GM20000 (cell line): ENCODE measurements at regions not wholly inside any gene's neighbourhood (a gene's known extent, or its start where the extent isn't known, plus 50 kb on each side); places are given as distances from the start of the nearest gene placed in this dataset.

Experiments
- DNase-seq: peaks from one replicate; pipeline ENCODE4 v3.0.0; 2012; ENCODE audit warnings: low spot score
- TF ChIP-seq, protein P1 (sequence below): IDR thresholded peaks from 2 replicates; pipeline ENCODE4 v1.5.1; 2012; ENCODE audit warnings: mild to moderate bottlenecking, control low read depth; ENCODE audit errors: extremely low read depth, missing control alignments

DNA sequence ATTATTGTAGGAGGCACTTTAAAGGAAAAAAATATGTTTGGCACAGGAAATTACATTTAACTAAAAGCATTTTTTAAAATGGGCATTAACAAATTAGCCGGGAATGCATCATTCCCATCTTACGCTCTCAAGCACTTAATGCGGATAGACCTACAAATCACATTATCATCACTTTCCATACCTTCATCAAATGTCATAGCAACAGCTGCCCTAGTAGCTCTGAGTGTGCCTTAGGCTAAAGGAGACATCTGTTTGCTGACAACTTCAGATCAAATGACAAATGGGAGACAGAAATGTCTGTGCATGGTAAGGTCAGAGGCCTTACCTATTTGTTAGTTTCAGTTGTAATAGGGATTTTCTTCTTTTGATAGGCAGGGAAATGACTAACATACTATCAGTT lies 773.2 kb upstream of the SLC10A2 start:
- DNase-seq: no peak
- TF ChIP-seq, protein P1, sequence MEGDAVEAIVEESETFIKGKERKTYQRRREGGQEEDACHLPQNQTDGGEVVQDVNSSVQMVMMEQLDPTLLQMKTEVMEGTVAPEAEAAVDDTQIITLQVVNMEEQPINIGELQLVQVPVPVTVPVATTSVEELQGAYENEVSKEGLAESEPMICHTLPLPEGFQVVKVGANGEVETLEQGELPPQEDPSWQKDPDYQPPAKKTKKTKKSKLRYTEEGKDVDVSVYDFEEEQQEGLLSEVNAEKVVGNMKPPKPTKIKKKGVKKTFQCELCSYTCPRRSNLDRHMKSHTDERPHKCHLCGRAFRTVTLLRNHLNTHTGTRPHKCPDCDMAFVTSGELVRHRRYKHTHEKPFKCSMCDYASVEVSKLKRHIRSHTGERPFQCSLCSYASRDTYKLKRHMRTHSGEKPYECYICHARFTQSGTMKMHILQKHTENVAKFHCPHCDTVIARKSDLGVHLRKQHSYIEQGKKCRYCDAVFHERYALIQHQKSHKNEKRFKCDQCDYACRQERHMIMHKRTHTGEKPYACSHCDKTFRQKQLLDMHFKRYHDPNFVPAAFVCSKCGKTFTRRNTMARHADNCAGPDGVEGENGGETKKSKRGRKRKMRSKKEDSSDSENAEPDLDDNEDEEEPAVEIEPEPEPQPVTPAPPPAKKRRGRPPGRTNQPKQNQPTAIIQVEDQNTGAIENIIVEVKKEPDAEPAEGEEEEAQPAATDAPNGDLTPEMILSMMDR: no peak

DNA sequence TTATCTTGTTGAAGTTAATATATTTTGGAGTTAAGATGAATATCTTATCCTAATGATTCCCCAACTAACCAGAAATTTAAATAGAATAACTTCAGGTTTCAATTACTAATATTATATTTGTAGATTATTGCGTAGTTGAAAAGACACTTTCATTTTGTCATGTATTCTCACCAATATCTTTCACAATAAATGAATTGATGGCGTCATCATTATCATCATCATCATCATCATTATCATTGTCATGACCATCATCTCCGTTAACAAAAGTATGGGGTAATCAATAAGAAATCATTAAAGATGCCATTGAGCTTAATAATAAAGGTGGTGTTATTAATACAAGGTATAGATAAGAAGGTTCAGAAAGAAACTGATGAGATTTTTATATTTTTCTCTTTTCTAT lies 768.8 kb upstream of the SLC10A2 start:
- TF ChIP-seq, protein P1: no peak

DNA sequence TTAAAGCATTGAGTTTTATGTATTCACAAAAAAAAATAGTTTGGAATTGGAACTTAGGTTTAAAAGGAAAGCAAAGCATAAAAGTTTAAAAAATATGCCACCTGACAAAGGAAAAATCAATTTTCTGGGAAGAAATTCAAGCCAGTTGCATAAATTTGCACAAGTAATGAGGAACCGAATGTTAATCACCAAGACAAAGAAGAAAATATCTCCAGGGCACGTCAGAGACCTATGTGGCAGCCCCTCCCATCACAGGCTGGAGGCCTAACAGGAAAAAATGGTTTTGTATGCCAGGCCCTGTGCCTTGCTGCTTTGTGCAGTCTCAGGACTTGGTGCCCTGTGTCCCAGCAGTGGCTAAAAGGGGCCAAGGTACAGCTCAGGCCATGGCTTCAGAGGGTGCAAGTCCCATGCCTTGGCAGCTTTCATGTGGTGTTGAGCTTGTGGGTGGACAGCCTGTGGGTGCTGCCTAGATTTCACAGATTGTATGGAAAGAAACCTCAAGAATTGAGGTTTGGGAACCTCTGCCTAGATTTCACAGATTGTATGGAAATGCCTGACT lies 767.2 kb upstream of the SLC10A2 start:
- DNase-seq: no peak
- TF ChIP-seq, protein P1: no peak

More for the DNA sequence above, 768.8 kb upstream of the SLC10A2 start:
- DNase-seq: no peak

DNA sequence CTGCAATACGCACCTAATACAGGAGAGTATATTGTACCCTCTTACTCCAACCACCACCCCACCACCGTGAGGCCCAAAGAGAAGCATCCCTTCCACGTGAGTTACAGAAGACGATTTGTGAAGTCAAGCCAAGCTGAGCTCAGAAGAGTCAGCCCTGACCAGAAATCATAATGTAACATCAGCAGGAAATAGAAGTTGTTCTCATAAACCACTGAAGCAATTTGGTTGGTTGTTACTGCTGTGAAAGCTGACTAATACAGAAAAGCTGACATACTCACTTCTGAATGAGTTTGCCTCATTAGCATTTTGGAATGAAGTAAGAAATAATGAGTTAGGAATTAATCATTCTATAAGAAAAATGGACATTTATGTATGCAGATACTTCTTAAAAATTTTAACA lies 749.4 kb upstream of the SLC10A2 start:
- no peak for DNase-seq
- TF ChIP-seq, protein P1: no peak

DNA sequence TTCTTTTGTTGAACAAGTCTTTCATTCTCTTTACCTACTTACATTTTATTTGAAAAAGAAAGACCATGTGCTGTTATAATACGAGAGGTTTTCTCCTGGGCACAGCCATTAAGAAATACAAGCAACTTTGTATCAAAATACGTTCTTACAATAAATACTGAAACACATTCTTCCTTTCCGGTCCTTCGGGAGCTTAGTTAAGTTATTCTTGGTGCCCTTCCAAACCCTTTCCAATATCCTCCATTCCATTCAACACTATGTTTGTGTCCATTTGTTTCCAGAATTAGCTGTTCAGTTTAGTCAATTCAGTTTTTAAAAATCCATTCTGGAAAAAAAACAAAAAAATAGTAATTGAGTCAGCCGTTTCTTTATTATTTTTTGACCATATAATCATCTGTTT lies 746.8 kb upstream of the SLC10A2 start:
- TF ChIP-seq, protein P1: no peak
- no peak for DNase-seq

DNA sequence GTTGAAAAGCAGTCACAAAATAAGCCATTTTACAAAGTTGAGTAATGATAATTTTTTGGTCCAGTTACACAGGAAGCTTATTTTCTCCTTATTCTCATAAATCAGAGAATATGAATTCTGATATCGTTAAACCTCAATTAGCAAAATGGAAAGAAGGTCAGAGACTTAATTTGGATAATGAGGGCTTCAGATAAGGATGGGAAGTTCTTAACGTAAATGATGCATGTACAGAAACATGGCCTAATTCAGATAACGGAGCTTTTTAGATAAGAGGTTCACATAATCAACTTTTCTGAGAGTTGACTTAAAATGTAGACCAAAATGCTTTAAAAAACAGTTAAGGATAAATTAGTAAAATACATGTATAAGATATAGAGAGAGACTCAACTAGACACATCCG lies 746.3 kb upstream of the SLC10A2 start:
- TF ChIP-seq, protein P1: no peak
- DNase-seq: no peak

DNA sequence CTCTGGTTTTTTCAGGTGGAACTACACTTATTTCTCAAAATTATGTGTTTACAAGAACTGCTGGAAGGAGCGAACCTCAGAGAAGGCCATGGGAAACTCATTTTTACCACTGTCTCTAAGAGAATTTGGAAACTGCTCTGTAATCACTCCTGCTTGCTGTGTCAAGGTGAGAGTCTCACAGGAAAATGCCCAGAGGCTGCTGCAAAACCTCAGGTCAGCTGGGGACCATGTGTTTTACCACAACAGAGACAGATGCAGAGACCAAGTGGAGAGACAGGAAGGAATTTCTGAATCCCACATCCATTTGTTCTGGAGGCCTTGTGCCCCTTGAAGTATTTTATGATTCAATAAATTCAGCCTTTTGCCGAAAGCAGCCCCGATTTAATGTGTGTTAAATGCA lies 743.8 kb upstream of the SLC10A2 start:
- TF ChIP-seq, protein P1: no peak
- no peak for DNase-seq
